BLaER1 (cell line): ENCODE measurements at regions not wholly inside any gene's neighbourhood (a gene's known extent, or its start where the extent isn't known, plus 50 kb on each side); places are given as distances from the start of the nearest gene placed in this dataset.

ENCODE experiments used
- H3K27ac ChIP-seq: shearing (Covaris generic); formaldehyde crosslinking; 2 replicates; pipeline ENCODE4 v1.8.1; 2022
- H3K27me3 ChIP-seq: shearing (Covaris generic); formaldehyde crosslinking; 2 replicates; pipeline ENCODE4 v1.8.1; 2022
- H3K36me3 ChIP-seq: shearing (Covaris generic); formaldehyde crosslinking; 2 replicates; pipeline ENCODE4 v1.8.1; 2022
- H3K4me1 ChIP-seq: shearing (Covaris generic); formaldehyde crosslinking; 2 replicates; pipeline ENCODE4 v1.8.1; 2022
- H3K4me2 ChIP-seq: shearing (Covaris generic); formaldehyde crosslinking; 2 replicates; pipeline ENCODE4 v1.8.1; 2022
- H3K4me3 ChIP-seq: shearing (Covaris generic); formaldehyde crosslinking; 2 replicates; pipeline ENCODE4 v1.8.1; 2022
- H3K9ac ChIP-seq: shearing (Covaris generic); formaldehyde crosslinking; 2 replicates; pipeline ENCODE4 v1.8.1; 2022
- H3K9me3 ChIP-seq: shearing (Covaris generic); formaldehyde crosslinking; 2 replicates; pipeline ENCODE4 v1.8.1; 2022
- H4K20me1 ChIP-seq: shearing (Covaris generic); formaldehyde crosslinking; 2 replicates; pipeline ENCODE4 v1.8.1; 2022
- Cebpa-rat ChIP-seq: shearing (Covaris generic); IDR thresholded peaks from 2 replicates; pipeline ENCODE4 v1.8.1; 2022

DNA sequence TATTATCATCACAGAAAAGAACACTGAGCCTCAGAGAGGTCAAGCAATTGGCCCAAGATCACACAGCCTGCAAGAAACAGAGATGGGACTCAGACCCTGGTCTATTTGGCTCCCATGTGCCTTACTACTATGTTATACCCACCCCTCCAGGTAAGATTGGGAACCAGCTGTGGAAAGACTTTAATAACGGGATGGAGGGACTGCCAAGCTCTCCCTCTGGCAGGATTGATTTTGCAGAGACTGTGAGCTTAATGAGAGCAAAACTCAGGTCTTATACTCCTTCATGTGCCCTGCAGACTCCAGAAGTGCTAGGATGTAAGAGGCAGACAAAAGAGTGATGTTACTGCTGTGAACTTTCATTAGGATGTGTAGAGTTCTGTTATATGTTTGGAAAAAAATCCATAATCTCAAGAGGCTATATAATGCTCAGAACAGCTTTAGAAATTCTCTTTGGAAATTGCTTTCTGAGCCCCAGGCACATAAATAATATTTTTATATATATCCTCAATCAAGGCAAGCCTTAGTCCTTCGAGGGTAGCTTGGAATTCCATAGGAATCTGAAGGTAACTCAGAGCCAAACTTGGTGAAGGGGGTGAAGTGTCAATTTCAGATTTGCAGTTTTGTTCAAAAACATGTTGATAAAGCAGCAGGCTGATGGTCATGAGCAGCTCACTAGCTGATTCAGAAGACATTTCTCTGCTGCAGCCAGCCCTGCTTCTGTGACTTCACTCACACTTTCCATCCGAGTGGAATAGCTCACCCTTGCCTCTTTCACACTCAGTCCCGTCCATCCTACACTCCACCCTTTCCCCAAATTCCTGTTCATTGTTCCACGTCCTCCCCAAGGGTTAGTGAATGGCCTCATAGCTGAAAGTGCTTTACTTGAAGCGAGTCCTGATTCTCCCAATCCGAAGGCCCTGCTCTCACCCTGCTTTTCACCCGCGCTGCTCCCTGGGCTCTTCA is 188.8 kb downstream of the SNX19 start:
- Histone ChIP-seq H3K27me3 (no peaks in the 10 kb centered on the region), H3K36me3 (no peaks in the 10 kb centered on the region), H3K4me2 (no peak overlapping the region), H3K27ac (no peak overlapping the region), H3K9me3 (peaks cover 17% of the 10 kb centered on the region), H3K9ac (no peak overlapping the region), H3K4me1 (no peaks in the 10 kb centered on the region), H4K20me1 (no peaks in the 10 kb centered on the region), H3K4me3 (no peak overlapping the region)
- TF ChIP-seq Cebpa-rat: no peak

DNA sequence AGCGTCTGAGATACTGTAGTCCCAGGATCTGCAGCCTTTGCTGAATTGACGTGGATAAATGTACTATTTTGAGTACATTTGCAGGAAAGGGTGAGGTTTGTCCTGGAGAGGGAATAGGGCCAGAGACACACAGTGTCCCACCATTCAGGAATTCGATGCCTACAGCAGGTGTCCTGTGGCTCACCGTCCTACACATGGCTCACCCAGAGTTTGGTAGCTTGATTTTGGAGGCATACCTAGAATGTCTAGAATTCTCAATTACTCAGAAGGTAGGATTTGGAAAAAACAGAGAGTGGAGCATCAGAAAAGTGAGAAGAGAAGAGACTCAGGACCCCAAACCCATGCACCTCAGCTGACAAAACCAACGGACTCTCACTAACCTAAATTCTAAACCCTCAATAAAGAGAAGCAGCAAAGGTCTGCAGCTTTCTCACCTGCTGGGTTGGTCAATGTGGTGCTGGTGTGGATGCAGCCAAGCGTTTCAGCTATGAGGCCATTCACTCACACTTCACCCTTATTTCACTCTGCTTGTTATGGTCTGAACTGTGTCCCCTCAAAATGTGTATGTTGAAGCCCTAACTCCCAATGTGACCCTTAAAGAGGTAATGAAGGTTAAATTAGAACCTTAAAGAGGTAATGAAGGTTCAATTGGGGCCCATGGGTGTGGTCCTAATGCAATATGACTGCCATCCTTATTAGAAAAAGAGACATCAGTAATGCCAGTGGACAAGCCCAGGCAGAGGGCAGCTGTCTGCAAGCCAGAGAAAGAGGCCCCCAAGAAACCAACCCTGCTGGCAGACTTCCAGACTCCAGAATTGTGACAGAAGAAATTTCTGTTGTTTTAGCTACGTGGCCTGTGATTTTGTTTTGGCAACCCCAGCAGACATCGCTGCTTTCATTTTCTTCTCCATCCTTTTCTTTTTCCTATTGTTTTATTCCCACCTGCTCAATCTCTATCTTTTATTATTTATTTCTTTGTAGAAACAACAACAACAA is 187.8 kb downstream of the SNX19 start:
- no peaks in the 10 kb centered on the region for H4K20me1 ChIP-seq
- H3K27me3 ChIP-seq: no peaks in the 10 kb centered on the region
- no peak overlapping the region for H3K27ac ChIP-seq
- no peak overlapping the region for H3K4me2 ChIP-seq
- no peak overlapping the region for H3K4me3 ChIP-seq
- TF ChIP-seq Cebpa-rat: no peak
- peaks cover 26% of the 10 kb centered on the region for H3K9me3 ChIP-seq
- no peak overlapping the region for H3K9ac ChIP-seq
- no peaks in the 10 kb centered on the region for H3K36me3 ChIP-seq
- no peaks in the 10 kb centered on the region for H3K4me1 ChIP-seq

DNA sequence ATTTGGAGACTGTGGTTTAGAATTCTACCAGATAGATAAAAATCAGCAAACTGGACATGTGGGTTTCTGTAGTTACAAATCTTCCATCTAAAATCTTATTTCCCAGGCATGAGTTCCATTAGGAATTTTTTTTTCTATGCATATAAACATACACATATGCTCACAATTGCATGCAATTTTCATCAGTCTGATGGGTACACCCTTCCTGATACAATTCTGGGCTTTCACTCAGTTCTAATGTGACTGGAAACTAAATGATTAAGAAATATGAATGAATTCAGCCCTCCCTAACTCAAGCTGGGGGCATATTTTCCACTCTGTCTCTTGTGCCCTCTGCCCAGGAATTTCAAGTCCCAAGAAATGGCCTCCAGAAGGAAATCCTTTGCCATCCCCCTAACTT is 187.1 kb downstream of the SNX19 start:
- Histone ChIP-seq H3K9me3 (peaks cover 26% of the 10 kb centered on the region), H3K36me3 (no peaks in the 10 kb centered on the region), H3K4me3 (no peak overlapping the region), H3K4me1 (no peaks in the 10 kb centered on the region), H3K27me3 (no peaks in the 10 kb centered on the region), H3K9ac (no peak overlapping the region), H3K27ac (no peak overlapping the region), H3K4me2 (no peak overlapping the region), H4K20me1 (no peaks in the 10 kb centered on the region)
- TF ChIP-seq Cebpa-rat: no peak

DNA sequence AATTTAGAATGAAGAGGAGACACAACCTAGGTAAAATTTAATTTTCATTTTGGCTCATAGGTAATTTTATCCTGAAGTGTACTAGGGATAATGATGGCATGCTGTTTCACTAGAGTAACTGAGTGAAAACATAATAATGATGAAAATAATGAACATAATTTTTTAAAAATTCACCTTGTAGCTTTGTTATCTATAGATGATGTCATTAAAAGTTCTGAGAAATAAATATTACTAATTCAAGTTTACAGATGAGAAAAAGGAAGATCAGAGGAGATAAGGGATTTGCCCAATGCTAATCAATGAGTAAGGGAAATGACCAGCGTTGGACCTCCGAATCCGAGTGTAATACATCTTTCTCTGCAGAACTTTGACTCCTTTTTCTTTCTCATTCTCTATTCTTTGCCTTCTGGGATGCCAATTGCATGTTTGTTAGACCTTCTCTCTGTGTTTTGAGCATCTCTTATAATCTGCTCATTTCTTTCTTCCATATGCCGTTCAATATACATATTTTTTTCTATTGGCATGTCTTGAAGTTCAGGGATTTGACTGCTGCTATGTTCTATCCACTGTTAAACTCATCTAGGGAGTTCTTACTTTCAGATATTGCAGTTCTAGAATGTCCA is 186.5 kb downstream of the SNX19 start:
- Histone ChIP-seq H3K4me3 (no peak overlapping the region), H3K9ac (no peak overlapping the region), H3K4me1 (peaks cover under 1% of the 10 kb centered on the region; the same call in 1 of the 2 replicates), H3K27me3 (no peaks in the 10 kb centered on the region), H3K27ac (no peak overlapping the region), H3K9me3 (peaks cover 32% of the 10 kb centered on the region), H4K20me1 (no peaks in the 10 kb centered on the region), H3K36me3 (no peaks in the 10 kb centered on the region), H3K4me2 (no peak overlapping the region)
- no peak for TF ChIP-seq Cebpa-rat

DNA sequence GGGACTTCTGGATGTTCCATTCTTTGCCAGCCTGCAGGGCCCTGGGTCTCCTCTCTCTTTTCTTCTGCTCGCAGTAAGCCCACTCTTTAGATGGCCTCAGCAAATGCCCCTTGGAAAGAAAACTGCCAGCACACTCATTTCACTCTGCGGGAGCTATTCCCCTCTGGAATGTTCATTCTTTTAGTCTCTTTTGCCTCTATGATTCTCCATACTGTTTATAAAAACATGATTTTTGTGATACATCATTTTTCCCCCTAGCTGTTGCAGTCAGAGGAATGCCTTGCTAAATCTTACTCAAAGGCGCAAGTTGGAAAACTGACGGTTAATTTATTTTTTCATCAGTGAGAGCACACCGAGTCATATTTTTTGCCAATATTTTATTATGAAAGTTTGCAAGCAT is 184.9 kb downstream of the SNX19 start:
- Histone ChIP-seq H3K9me3 (peaks cover 42% of the 10 kb centered on the region), H3K36me3 (no peaks in the 10 kb centered on the region), H3K27ac (no peak overlapping the region), H4K20me1 (no peaks in the 10 kb centered on the region), H3K4me2 (no peak overlapping the region), H3K27me3 (no peaks in the 10 kb centered on the region), H3K4me1 (peaks cover 7% of the 10 kb centered on the region), H3K4me3 (no peak overlapping the region), H3K9ac (no peak overlapping the region)
- TF ChIP-seq Cebpa-rat: no peak

DNA sequence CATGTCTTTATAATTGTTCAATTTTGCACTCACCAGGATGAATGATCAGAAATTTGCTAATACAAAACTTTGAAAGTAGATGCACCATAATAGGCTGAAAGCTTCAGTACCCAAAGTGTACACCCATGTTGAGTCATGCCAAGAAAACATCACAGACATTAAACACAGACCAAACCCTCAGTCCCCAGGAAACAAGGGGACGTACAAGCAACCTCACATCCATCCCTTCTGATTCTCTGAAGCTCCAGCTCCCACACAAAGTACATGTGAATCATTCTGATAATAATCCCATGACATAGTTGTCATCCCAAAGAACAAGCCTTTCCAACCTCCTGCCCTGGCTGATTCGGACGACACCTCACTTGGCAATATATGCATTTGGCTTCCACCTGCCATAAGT is 183.8 kb downstream of the SNX19 start:
- no peaks in the 10 kb centered on the region for H4K20me1 ChIP-seq
- no peaks in the 10 kb centered on the region for H3K27me3 ChIP-seq
- no peak overlapping the region for H3K27ac ChIP-seq
- peaks cover 14% of the 10 kb centered on the region for H3K4me1 ChIP-seq
- TF ChIP-seq Cebpa-rat: no peak
- H3K4me3 ChIP-seq: no peak overlapping the region
- H3K9ac ChIP-seq: no peak overlapping the region
- H3K9me3 ChIP-seq: peaks cover 43% of the 10 kb centered on the region
- no peaks in the 10 kb centered on the region for H3K36me3 ChIP-seq
- H3K4me2 ChIP-seq: no peak overlapping the region

DNA sequence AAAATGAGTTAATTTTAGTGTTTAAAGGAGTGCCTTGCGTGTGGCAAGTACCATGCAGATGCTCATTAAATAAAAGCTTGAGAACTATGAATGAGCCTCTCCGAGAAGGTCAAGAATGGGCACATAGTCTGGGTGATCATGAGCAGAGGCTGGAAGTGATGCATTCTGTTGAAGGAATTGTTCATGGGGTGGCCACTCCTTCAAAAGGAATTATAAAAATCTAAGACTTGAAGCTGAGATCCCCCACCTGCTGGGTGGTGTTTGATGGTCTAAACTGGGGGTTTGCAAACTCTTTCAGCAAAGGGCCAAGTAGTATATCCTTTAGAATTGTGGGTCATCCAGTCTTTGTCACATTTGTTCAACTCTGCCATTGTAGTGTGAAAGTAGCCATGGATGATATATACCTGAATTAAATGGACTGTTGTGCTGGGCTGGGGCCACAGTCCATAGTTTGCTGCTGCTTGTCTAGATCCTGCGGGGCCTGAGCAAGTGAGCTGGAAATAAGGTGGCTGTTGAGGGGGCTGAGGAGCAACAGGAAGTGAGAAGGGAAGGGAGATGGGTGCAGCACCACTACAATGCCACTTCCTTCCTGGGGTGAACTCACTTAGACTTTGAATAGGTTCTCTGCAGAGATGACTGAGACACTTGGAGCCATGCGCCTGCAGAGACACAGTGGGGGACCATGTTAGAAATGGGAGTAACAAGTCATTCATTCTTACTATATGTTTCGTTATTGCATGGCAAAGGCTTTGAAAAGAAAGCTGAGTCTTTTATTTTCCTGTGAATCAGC is 179.0 kb downstream of the SNX19 start:
- Histone ChIP-seq H3K4me3 (no peak overlapping the region), H3K27me3 (no peaks in the 10 kb centered on the region), H3K36me3 (no peaks in the 10 kb centered on the region), H3K4me2 (peak overlapping the region; percentile 62), H3K9me3 (peaks cover 40% of the 10 kb centered on the region), H4K20me1 (no peaks in the 10 kb centered on the region), H3K4me1 (peaks cover 29% of the 10 kb centered on the region), H3K27ac (no peak overlapping the region), H3K9ac (no peak overlapping the region)
- no peak for TF ChIP-seq Cebpa-rat

DNA sequence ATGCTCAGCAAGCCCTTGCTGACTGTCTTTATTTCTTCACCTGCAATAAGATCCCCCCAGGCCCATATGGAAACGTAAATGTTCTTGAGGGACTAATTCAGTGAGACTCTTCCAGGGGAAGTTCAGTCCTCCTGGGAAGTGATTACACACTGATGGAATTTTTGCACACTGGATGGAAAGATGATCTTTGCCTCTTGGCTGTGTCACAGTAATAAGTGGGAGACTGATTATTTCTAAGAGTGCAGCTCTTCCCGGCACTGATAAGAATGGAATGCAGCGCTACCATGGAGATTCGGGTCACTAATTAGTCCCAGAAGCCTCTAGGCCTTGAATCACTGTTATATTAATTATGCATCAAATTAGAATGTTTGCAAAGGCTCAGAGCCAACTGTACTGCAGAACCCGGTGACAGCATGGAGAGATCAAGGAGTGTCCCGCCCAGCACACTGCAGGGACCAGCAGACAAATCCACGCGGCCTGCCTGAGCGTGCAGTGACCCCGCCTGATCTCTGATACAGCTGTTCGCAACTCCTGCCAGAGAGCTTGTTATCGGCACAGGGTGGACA is 178.3 kb downstream of the SNX19 start:
- Histone ChIP-seq H3K9ac (no peak overlapping the region), H4K20me1 (no peaks in the 10 kb centered on the region), H3K9me3 (peaks cover 34% of the 10 kb centered on the region), H3K36me3 (no peaks in the 10 kb centered on the region), H3K4me1 (peaks cover 29% of the 10 kb centered on the region), H3K4me3 (no peak overlapping the region), H3K27me3 (no peaks in the 10 kb centered on the region), H3K27ac (no peak overlapping the region), H3K4me2 (peak overlapping the region; percentile 62)
- no peak for TF ChIP-seq Cebpa-rat

DNA sequence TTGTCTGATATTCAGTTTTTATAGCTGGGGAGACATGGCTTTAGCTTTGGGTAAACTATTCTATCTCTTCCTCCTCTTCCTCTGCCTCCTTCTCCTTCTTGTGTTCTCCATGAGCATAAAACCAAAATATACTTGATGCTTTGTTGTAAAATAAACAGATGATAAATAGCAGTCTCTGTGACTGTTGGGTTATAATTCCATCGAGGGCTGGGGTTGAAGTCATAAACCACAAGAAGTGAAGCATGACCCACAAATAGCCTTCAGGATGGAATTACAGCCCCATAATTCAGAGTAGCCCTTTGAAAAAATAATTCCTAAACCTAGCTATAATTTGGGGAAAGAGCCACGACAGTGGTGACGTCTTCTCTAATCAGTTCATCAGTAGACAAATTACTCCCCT is 177.7 kb downstream of the SNX19 start:
- Histone ChIP-seq H3K4me1 (peaks cover 29% of the 10 kb centered on the region), H3K4me2 (peak overlapping the region; percentile 62), H3K9me3 (peaks cover 30% of the 10 kb centered on the region), H3K36me3 (no peaks in the 10 kb centered on the region), H4K20me1 (no peaks in the 10 kb centered on the region), H3K9ac (no peak overlapping the region), H3K4me3 (no peak overlapping the region), H3K27me3 (no peaks in the 10 kb centered on the region), H3K27ac (no peak overlapping the region)
- no peak for TF ChIP-seq Cebpa-rat
